OCI-LY1 (cell line): ENCODE measurements at regions not wholly inside any gene's neighbourhood (a gene's known extent, or its start where the extent isn't known, plus 50 kb on each side); places are given as distances from the start of the nearest gene placed in this dataset.

Source experiments
- H2AFZ ChIP-seq: fragments of 200-600 bp; sonication (generic), shearing (Covaris generic); 2 replicates; pipeline ENCODE4 v1.6.0; 2014; ENCODE audit warnings: antibody characterized with exemption, mild to moderate bottlenecking, low read length
- H3F3A ChIP-seq: fragments of 200-600 bp; sonication (generic), shearing (Covaris generic); 2 replicates; pipeline ENCODE4 v1.6.0; 2014; ENCODE audit warnings: mild to moderate bottlenecking, antibody characterized with exemption, low read length, moderate library complexity; ENCODE audit not compliant: insufficient read depth
- H3K27ac ChIP-seq: fragments of 200-600 bp; sonication (generic); 2 replicates; pipeline ENCODE4 v1.5.1; 2014; ENCODE audit warnings: low read length, mixed run types, mild to moderate bottlenecking, low read depth; ENCODE audit not compliant: poor library complexity, severe bottlenecking
- H3K27me3 ChIP-seq: fragments of 200-600 bp; sonication (generic); 2 replicates; pipeline ENCODE4 v1.6.0; 2014; ENCODE audit warnings: antibody characterized with exemption, mild to moderate bottlenecking, low read length, moderate library complexity; ENCODE audit not compliant: insufficient read depth
- H3K36me3 ChIP-seq: fragments of 200-600 bp; sonication (generic); 2 replicates; pipeline ENCODE4 v1.6.1; 2014; ENCODE audit warnings: mild to moderate bottlenecking, antibody characterized with exemption, low read length, moderate library complexity, mixed read lengths; ENCODE audit not compliant: insufficient read depth
- H3K4me1 ChIP-seq: fragments of 200-600 bp; sonication (generic); 2 replicates; pipeline ENCODE4 v1.5.1; 2014; ENCODE audit warnings: mild to moderate bottlenecking, low read length, moderate library complexity; ENCODE audit not compliant: insufficient read depth, severe bottlenecking
- H3K4me2 ChIP-seq: fragments of 200-600 bp; sonication (generic), shearing (Covaris generic); 2 replicates; pipeline ENCODE4 v1.6.1; 2014; ENCODE audit warnings: low read length
- H3K4me3 ChIP-seq: fragments of 200-600 bp; sonication (generic); 2 replicates; pipeline ENCODE4 v1.5.1; 2014; ENCODE audit warnings: low read length, low read depth, mild to moderate bottlenecking, mixed read lengths; ENCODE audit not compliant: poor library complexity, severe bottlenecking
- H3K79me2 ChIP-seq: fragments of 200-600 bp; shearing (Covaris generic); 2 replicates; pipeline ENCODE4 v1.6.1; 2016; ENCODE audit warnings: mixed run types, low read length, mixed read lengths; ENCODE audit not compliant: insufficient read depth
- H3K9ac ChIP-seq: fragments of 200-600 bp; sonication (generic), shearing (Covaris generic); 2 replicates; pipeline ENCODE4 v1.6.1; 2014; ENCODE audit warnings: mild to moderate bottlenecking, low read length, mixed read lengths
- H3K9me2 ChIP-seq: fragments of 200-600 bp; sonication (generic), shearing (Covaris generic); 2 replicates; pipeline ENCODE4 v1.6.1; 2014; ENCODE audit warnings: low read depth, mild to moderate bottlenecking, low read length, mixed read lengths
- H3K9me3 ChIP-seq: fragments of 200-600 bp; shearing (Covaris generic); 2 replicates; pipeline ENCODE4 v1.6.1; 2014; ENCODE audit warnings: low read length, mixed read lengths
- H4K20me1 ChIP-seq: fragments of 200-600 bp; sonication (generic), shearing (Covaris generic); 2 replicates; pipeline ENCODE4 v1.6.0; 2016; ENCODE audit warnings: mild to moderate bottlenecking, low read length; ENCODE audit not compliant: insufficient read depth
- EZH2 ChIP-seq: fragments of 200-600 bp; sonication (generic), shearing (Covaris generic); IDR thresholded peaks from 2 replicates; pipeline ENCODE4 v1.8.0; 2017; ENCODE audit warnings: borderline replicate concordance, mixed run types, mild to moderate bottlenecking, antibody characterized with exemption, low read length, moderate library complexity, mixed read lengths
- TF ChIP-seq, protein P1 (sequence below): fragments of 200-600 bp; sonication (generic), shearing (Covaris generic); IDR thresholded peaks from 2 replicates; pipeline ENCODE4 v1.5.1; 2017; ENCODE audit warnings: mild to moderate bottlenecking, antibody characterized with exemption, low read length, moderate library complexity, mixed read lengths

DNA sequence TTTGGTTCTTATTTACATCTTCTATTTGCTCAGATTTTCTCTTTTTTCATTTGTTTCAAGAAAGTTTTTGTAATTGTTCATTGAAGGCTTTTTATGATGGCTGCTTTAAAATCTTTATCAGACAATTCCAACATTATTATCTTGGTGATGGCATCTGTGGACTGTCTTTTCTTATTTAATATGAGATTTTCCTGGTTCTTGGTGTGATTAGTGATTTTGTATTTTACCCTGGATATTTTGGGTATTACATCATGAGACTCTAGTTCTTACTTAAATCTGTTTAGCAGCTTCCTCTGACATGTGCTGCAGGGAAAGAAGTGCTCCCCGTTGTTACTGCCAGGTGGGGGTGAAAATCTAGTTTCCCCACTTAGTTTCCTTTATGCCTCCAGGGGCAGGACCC lies 94.2 kb upstream of the ANKH start:
- no peak overlapping the region for H3K27ac ChIP-seq
- H4K20me1 ChIP-seq: no peaks in the 10 kb centered on the region
- TF ChIP-seq, protein P1, sequence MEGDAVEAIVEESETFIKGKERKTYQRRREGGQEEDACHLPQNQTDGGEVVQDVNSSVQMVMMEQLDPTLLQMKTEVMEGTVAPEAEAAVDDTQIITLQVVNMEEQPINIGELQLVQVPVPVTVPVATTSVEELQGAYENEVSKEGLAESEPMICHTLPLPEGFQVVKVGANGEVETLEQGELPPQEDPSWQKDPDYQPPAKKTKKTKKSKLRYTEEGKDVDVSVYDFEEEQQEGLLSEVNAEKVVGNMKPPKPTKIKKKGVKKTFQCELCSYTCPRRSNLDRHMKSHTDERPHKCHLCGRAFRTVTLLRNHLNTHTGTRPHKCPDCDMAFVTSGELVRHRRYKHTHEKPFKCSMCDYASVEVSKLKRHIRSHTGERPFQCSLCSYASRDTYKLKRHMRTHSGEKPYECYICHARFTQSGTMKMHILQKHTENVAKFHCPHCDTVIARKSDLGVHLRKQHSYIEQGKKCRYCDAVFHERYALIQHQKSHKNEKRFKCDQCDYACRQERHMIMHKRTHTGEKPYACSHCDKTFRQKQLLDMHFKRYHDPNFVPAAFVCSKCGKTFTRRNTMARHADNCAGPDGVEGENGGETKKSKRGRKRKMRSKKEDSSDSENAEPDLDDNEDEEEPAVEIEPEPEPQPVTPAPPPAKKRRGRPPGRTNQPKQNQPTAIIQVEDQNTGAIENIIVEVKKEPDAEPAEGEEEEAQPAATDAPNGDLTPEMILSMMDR: no peak
- no peak for TF ChIP-seq EZH2
- H3K9me2 ChIP-seq: no peaks in the 10 kb centered on the region
- no peak overlapping the region for H3K4me2 ChIP-seq
- H3K27me3 ChIP-seq: no peaks in the 10 kb centered on the region
- H3F3A ChIP-seq: no peaks in the 10 kb centered on the region
- H3K79me2 ChIP-seq: no peaks in the 10 kb centered on the region
- no peaks in the 10 kb centered on the region for H3K36me3 ChIP-seq
- H3K9ac ChIP-seq: no peak overlapping the region
- no peaks in the 10 kb centered on the region for H3K9me3 ChIP-seq
- H3K4me1 ChIP-seq: no peaks in the 10 kb centered on the region
- no peak overlapping the region for H2AFZ ChIP-seq
- no peak overlapping the region for H3K4me3 ChIP-seq

GRCh38 chr5:14962604-14963003 lies 91.0 kb upstream of the ANKH start:
- H3K4me1 ChIP-seq: no peaks in the 10 kb centered on the region
- H3K27me3 ChIP-seq: no peaks in the 10 kb centered on the region
- H3K4me2 ChIP-seq: no peak overlapping the region
- no peaks in the 10 kb centered on the region for H3F3A ChIP-seq
- H3K79me2 ChIP-seq: no peaks in the 10 kb centered on the region
- no peak overlapping the region for H3K27ac ChIP-seq
- TF ChIP-seq, protein P1: no peak
- TF ChIP-seq EZH2: no peak
- no peak overlapping the region for H3K9ac ChIP-seq
- H4K20me1 ChIP-seq: no peaks in the 10 kb centered on the region
- H3K4me3 ChIP-seq: no peak overlapping the region
- H3K9me3 ChIP-seq: no peaks in the 10 kb centered on the region
- H3K36me3 ChIP-seq: no peaks in the 10 kb centered on the region
- H3K9me2 ChIP-seq: no peaks in the 10 kb centered on the region
- H2AFZ ChIP-seq: no peak overlapping the region

DNA sequence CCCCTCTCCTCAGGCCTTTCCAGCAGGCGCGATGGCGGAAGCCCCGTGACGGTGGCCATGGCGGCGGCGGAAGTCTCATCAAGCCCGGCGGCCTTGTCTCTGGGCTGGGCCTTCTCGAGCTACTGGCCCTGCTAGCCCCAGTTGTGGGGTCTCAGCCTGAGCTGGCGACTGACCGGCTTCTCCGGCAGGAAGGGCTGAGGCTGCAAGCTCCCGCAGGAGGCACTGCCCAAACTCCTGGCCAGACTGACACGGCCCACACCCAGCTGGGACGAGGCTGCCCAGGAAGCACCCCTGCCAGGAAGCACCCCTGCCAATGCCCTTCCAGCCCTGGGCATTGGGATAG lies 88.5 kb upstream of the ANKH start:
- Histone ChIP-seq H3K79me2 (no peaks in the 10 kb centered on the region), H3F3A (no peaks in the 10 kb centered on the region), H3K9me2 (no peaks in the 10 kb centered on the region), H3K9me3 (no peaks in the 10 kb centered on the region), H3K27me3 (no peaks in the 10 kb centered on the region), H3K4me1 (no peaks in the 10 kb centered on the region), H3K4me2 (no peak overlapping the region), H3K27ac (no peak overlapping the region), H3K9ac (no peak overlapping the region), H3K36me3 (no peaks in the 10 kb centered on the region), H2AFZ (no peak overlapping the region), H3K4me3 (no peak overlapping the region), H4K20me1 (no peaks in the 10 kb centered on the region)
- TF ChIP-seq, protein P1: no peak
- TF ChIP-seq EZH2: no peak
